PC-3 (cell line): ENCODE measurements at regions not wholly inside any gene's neighbourhood (a gene's known extent, or its start where the extent isn't known, plus 50 kb on each side); places are given as distances from the start of the nearest gene placed in this dataset.

ENCODE experiments used
- ATAC-seq: fragments of 200-7000 bp; cut with Tn5 transposase; 2 replicates; pipeline ENCODE4 v1.9.1; 2020; ENCODE audit warnings: mild to moderate bottlenecking, moderate library complexity
- BruUV-seq: library from RNA; stranded (reverse); fragments of 400-500 nt; replicated peaks from 2 replicates; lab custom pipeline; 2021; lab: Mats Ljungman, UMichigan
- CTCF ChIA-PET: fragments of 300-600 bp; sonication (Branson Sonifier 250); formaldehyde crosslinking; loops from one replicate; lab custom pipeline; 2022; ENCODE audit warnings: antibody characterized with exemption; lab: Charles Lee
- POLR2A ChIA-PET: fragments of 300-600 bp; sonication (Branson Sonifier 250); formaldehyde crosslinking; loops from one replicate; lab custom pipeline; 2022; ENCODE audit warnings: antibody characterized with exemption; ENCODE audit not compliant: unreplicated experiment; lab: Charles Lee
- DNase-seq: peaks from one replicate; pipeline ENCODE4 v3.0.0-alpha.2; 2015
- H2AFZ ChIP-seq: fragments of 300-600 bp; sonication (generic); 2 replicates; pipeline ENCODE4 v1.6.0; 2016; ENCODE audit warnings: antibody characterized with exemption, low read length
- H3F3A ChIP-seq: fragments of 300-600 bp; sonication (generic); one replicate; pipeline ENCODE4 v1.6.0; 2017; ENCODE audit warnings: antibody characterized with exemption, low read length, control low read depth, mild to moderate bottlenecking; ENCODE audit not compliant: unreplicated experiment
- H3K27ac ChIP-seq: fragments of 300-600 bp; sonication (generic); 2 replicates; pipeline ENCODE4 v1.5.1; 2016; ENCODE audit warnings: mild to moderate bottlenecking, low read length
- H3K27me3 ChIP-seq: fragments of 300-600 bp; sonication (generic); 2 replicates; pipeline ENCODE4 v1.6.1; 2016; ENCODE audit warnings: low read length, mixed read lengths
- H3K36me3 ChIP-seq: fragments of 300-600 bp; sonication (generic); 2 replicates; pipeline ENCODE4 v1.6.1; 2016; ENCODE audit warnings: low read depth, mixed run types, low read length, mixed read lengths
- H3K4me1 ChIP-seq: fragments of 300-600 bp; sonication (generic); 2 replicates; pipeline ENCODE4 v1.5.1; 2016; ENCODE audit warnings: low read length; ENCODE audit not compliant: insufficient read depth
- H3K4me2 ChIP-seq: fragments of 300-600 bp; sonication (generic); 2 replicates; pipeline ENCODE4 v1.6.0; 2016; ENCODE audit warnings: low read length
- H3K4me3 ChIP-seq: fragments of 300-600 bp; sonication (generic); 2 replicates; pipeline ENCODE4 v1.5.1; 2016; ENCODE audit warnings: mild to moderate bottlenecking, low read length, mixed read lengths
- H3K79me2 ChIP-seq: fragments of 300-600 bp; sonication (generic); 2 replicates; pipeline ENCODE4 v1.6.1; 2017; ENCODE audit warnings: low read length, mixed read lengths
- H3K9ac ChIP-seq: fragments of 300-600 bp; sonication (generic); 2 replicates; pipeline ENCODE4 v1.6.0; 2016; ENCODE audit warnings: mild to moderate bottlenecking, low read length
- H3K9me2 ChIP-seq: fragments of 300-600 bp; sonication (generic); replicated peaks from 2 replicates; pipeline ENCODE4 v1.6.1; 2016; ENCODE audit warnings: mixed run types, low read length, mixed read lengths
- H3K9me3 ChIP-seq: fragments of 300-600 bp; sonication (generic); 2 replicates; pipeline ENCODE4 v1.6.1; 2016; ENCODE audit warnings: low read length, mixed read lengths
- H4K20me1 ChIP-seq: fragments of 300-600 bp; sonication (generic); 2 replicates; pipeline ENCODE4 v1.6.1; 2016; ENCODE audit warnings: low read length, mixed read lengths
- EZH2 ChIP-seq: fragments of 300-600 bp; sonication (generic); IDR thresholded peaks from one replicate; pipeline ENCODE4 v1.6.1; 2017; ENCODE audit warnings: antibody characterized with exemption, mild to moderate bottlenecking, low read length; ENCODE audit not compliant: unreplicated experiment
- EZH2phosphoT487 ChIP-seq: fragments of 300-600 bp; sonication (generic); IDR thresholded peaks from 2 replicates; pipeline ENCODE4 v1.6.1; 2018; ENCODE audit warnings: mild to moderate bottlenecking, antibody characterized with exemption, low read length, borderline replicate concordance
- intact Hi-C: fragments of 100-400 bp; cut with micrococcal nuclease; formaldehyde crosslinking; loops from 2 replicates; pipeline ENCODE4 v1.9.0; 2023
- TF ChIP-seq, protein P1 (sequence below): fragments of 300-600 bp; sonication (generic); conservative IDR thresholded peaks from 2 replicates; pipeline ENCODE4 v1.5.1; 2017; ENCODE audit warnings: antibody characterized with exemption, low read depth, mild to moderate bottlenecking, low read length

DNA sequence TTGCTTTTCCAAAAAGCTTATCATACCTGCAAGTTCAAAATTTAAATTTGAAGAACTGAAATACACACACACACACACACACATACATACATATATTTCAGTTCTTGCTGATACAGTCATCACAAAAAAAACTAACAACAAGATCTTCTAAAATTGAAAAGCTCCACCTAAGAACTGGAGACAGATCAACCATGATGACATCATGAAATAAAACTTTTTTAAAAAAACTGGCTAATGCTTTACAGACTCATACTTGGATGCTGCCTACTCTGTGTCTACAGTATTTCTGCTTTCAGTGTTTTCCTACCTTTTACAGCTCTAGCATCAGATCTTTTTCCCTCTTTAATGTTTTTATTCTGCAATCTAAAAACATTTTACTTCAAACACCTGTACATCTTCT, 261.4 kb downstream of the DIO2 start:
- no peaks in the 10 kb centered on the region for H4K20me1 ChIP-seq
- no peaks in the 10 kb centered on the region for H3K79me2 ChIP-seq
- intact Hi-C loops = no loop called here
- no peak overlapping the region for H3K4me3 ChIP-seq
- H3K9ac ChIP-seq = no peak overlapping the region
- ATAC-seq (no peak), DNase-seq (no peak)
- CTCF ChIA-PET = no interaction called here
- H3K27me3 ChIP-seq = no peaks in the 10 kb centered on the region
- no peak overlapping the region for H3K4me2 ChIP-seq
- H3K36me3 ChIP-seq = no peaks in the 10 kb centered on the region
- no peaks in the 10 kb centered on the region for H3K4me1 ChIP-seq
- H3F3A ChIP-seq = no peaks in the 10 kb centered on the region
- no peaks in the 10 kb centered on the region for H3K9me2 ChIP-seq
- H3K9me3 ChIP-seq = no peaks in the 10 kb centered on the region
- H3K27ac ChIP-seq = no peak overlapping the region
- H2AFZ ChIP-seq = no peak overlapping the region
- POLR2A ChIA-PET = no interaction called here
- no peak for TF ChIP-seq EZH2phosphoT487
- TF ChIP-seq, protein P1, sequence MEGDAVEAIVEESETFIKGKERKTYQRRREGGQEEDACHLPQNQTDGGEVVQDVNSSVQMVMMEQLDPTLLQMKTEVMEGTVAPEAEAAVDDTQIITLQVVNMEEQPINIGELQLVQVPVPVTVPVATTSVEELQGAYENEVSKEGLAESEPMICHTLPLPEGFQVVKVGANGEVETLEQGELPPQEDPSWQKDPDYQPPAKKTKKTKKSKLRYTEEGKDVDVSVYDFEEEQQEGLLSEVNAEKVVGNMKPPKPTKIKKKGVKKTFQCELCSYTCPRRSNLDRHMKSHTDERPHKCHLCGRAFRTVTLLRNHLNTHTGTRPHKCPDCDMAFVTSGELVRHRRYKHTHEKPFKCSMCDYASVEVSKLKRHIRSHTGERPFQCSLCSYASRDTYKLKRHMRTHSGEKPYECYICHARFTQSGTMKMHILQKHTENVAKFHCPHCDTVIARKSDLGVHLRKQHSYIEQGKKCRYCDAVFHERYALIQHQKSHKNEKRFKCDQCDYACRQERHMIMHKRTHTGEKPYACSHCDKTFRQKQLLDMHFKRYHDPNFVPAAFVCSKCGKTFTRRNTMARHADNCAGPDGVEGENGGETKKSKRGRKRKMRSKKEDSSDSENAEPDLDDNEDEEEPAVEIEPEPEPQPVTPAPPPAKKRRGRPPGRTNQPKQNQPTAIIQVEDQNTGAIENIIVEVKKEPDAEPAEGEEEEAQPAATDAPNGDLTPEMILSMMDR = no peak
- no peak for TF ChIP-seq EZH2
- no TSS peak for BruUV-seq

DNA sequence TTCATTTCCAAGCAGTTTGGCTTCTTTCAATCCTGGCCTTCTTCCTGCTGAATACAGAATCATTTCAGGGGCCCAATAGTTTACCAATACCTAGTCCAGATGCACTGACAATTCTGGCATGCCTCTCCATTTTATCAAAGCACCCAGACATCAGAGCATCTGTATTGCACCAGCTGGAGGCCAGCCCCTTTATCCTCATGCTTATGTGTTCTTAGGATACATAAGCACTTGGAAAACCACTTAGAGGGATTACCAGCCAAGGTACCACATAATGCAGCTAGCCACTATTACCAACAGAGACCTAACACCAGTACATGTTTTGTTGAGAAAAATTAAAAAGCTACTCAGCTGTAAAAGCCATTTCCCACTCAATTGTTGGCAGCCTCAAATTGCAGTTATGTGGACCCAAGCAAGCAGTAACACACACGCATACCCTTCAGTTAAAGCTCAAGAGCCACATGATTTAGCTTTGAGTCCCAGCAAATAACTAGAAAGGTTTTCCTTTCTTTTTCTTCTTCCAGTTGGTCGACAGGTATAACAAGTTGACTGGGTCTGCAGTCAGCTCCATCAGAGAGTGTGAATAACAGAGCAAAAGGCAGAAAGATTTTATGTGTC, 263.8 kb downstream of the DIO2 start:
- Histone ChIP-seq H3K9ac (no peak overlapping the region), H3K9me3 (no peaks in the 10 kb centered on the region), H3K9me2 (no peaks in the 10 kb centered on the region), H3K4me3 (no peak overlapping the region), H3K36me3 (no peaks in the 10 kb centered on the region), H3K4me2 (no peak overlapping the region), H3K79me2 (no peaks in the 10 kb centered on the region), H4K20me1 (no peaks in the 10 kb centered on the region), H2AFZ (no peak overlapping the region), H3K27me3 (peaks cover 3% of the 10 kb centered on the region; the same call in 1 of the 2 replicates), H3F3A (no peaks in the 10 kb centered on the region), H3K27ac (no peak overlapping the region), H3K4me1 (no peaks in the 10 kb centered on the region)
- CTCF ChIA-PET = no interaction called here
- BruUV-seq = no TSS peak
- TF ChIP-seq EZH2 (no peak), EZH2phosphoT487 (no peak)
- TF ChIP-seq, protein P1 = no peak
- POLR2A ChIA-PET = no interaction called here
- intact Hi-C loops = no loop called here
- no peak for ATAC-seq
- DNase-seq = no peak

DNA sequence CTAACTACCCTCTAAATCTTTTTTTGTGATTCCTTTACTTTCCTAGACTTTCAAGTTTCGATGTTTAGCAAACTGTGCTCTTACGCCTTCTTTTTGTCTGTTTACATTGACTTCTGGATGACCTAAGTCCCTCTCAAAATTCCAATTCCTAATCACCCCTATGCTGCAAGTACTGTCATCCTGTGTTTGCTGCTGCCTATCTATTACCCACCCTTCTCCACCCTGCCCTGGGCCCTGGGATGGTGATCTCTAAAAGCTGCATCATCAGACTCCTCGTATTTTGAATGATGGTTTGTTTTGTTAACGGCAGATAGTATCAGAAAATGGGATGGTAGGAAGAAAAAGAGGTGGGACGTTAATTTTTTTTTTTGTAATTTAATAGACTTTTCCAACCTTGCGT, 272.1 kb downstream of the DIO2 start:
- ChIA-PET POLR2A (no interaction called here), CTCF (no interaction called here)
- TF ChIP-seq, protein P1 = no peak
- no peak for TF ChIP-seq EZH2phosphoT487
- no peak for TF ChIP-seq EZH2
- Histone ChIP-seq H3K9ac (no peak overlapping the region), H3K4me3 (no peak overlapping the region), H3K27ac (no peak overlapping the region), H3K79me2 (no peaks in the 10 kb centered on the region), H3F3A (no peaks in the 10 kb centered on the region), H3K27me3 (peaks cover 15% of the 10 kb centered on the region), H4K20me1 (no peaks in the 10 kb centered on the region), H3K36me3 (no peaks in the 10 kb centered on the region), H3K4me2 (no peak overlapping the region), H2AFZ (no peak overlapping the region), H3K4me1 (no peaks in the 10 kb centered on the region), H3K9me2 (no peaks in the 10 kb centered on the region), H3K9me3 (no peaks in the 10 kb centered on the region)
- no peak for ATAC-seq
- no TSS peak for BruUV-seq
- DNase-seq = no peak
- intact Hi-C loops = no loop called here
